NCI-H128 (cell line): ENCODE measurements at regions not wholly inside any gene's neighbourhood (a gene's known extent, or its start where the extent isn't known, plus 50 kb on each side); places are given as distances from the start of the nearest gene placed in this dataset.

Source experiments
- DNase-seq: peaks from one replicate; lab custom pipeline; 2025; ENCODE audit not compliant: unreplicated experiment; lab: John Stamatoyannopoulos, UW

DNA sequence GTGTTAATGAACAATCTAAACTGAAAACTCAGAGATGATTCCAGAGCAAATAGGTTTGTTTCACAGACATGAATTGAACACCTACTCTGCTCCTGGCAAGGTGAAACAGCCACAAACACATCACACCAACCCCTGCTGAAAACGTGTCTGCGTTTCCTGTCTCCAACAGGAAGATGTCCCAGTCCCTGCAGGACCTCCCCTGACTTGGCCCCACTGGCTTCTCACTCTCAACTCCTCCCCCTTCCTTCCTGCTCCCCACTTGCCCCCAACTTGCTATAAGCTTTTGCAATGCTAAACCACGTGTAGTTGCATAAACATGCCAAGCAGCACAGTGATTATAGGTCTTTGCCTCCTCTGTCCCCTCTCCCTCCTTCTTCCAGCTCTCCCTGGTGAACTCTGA, 567.6 kb downstream of the BCL11B start:
- no peak for DNase-seq

DNA sequence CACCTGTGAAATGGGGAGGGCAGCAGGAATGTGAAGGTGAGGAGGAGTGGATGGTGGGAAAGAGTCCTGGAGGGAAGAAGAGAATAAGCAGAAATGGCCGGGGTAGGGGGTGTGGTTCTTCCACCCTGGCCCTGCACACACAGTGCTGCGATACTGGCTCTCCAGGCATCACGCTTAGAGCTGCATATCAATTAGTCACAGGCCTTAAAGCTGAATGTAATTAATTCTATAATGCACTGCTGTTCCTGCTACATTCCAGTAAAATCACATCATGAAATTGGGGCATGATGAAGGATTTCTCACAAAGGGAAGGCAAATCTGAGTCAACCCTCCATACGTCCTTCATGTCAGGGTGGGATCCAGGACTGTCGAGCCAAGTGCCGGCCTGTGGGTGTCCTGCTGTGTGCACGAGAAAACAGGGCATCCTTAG, 566.1 kb downstream of the BCL11B start:
- no peak for DNase-seq

DNA sequence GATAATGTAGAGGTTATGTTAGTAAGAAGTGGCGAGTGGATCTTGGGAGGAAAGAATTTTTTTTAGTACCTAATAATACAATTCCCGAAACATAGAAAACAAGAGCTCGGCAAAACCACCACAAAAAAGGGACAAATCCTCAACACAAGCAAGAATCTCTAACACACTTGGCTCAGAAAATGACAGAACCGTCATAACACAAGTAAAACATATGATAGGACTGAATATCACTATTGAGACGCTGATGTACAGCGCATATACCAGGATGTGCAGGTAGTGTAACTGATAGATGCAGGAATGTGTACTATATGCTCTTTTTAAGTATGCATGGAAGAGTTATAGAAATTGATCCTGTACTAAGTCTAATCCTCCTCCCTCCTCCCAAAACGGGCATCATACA, 564.5 kb downstream of the BCL11B start:
- DNase-seq, result no peak

DNA sequence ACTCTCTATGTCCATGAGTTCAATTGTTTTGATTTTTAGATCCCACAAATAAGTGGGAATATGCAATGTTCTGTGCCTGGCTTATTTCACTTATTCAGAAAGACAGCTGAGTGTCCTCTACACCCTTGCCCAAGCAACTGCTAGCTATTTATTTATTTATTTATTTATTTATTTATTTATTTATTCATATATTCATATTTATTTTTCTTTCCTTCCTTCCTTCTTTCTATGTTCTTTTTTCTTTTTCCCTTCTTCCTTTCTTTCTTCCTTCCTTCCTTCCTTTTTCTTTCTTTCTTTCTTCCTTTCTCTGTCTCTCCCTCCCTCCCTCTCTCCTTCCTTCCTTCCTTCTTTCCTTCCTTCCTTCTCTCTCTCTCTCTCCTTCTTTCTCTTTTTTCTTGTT, 563.4 kb downstream of the BCL11B start:
- no peak for DNase-seq

DNA sequence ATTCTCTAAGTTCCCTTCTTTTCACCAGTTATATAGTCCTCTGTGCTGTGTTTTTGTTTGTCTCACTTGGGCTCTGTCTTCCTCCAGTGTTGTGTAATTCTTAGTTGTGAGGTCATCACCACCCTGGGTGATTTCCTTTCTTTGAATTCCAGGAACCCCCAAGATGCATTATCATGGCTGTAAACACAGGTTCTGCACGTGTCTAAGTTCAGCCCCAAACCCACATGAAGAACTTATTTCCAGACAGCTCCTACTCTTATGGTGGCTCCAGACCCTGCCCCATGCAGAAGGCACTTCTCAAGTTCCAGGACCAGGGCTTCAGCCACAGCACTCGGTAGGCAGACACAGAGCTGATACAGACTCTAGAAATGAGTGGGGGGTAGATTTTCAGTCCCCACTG, 560.5 kb downstream of the BCL11B start:
- DNase-seq, result no peak

DNA sequence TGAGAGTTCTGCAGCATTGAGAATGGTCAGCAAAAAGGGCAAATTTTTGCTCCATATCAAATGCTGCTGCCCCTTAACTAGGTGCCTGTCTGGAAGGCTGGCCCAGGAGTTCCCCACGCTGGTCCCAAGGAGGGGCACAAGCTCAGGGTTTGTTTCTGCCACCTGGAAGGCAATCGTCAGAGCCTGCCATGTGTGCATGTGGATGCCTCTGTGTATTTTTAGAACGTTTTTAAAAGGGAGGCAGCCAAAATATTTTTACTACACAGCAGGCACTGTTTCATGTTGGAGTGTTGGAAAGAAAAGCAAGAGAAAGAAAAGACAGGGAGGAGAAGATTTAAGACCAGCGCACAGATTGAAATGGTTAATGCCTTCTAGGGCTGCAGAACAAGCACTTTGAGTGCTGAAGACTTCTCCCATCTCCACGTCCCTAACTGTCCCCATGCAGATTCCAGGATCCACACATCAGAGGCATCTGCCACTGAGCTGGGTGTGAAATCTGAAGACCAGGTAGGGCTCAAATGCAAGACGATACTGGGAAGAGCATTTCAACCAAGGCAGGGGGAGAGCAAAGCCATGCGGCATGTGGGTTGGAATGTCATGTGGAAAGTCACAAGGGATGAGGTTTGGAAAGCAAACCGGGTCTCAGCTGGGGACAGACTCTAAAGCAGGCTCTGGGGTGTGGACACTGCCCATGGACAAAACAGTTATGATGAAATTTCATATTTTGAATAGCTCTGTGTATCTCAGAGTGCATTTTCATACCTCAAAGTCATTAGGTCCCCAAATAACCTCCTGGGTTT, 557.2 kb downstream of the BCL11B start:
- no peak for DNase-seq

DNA sequence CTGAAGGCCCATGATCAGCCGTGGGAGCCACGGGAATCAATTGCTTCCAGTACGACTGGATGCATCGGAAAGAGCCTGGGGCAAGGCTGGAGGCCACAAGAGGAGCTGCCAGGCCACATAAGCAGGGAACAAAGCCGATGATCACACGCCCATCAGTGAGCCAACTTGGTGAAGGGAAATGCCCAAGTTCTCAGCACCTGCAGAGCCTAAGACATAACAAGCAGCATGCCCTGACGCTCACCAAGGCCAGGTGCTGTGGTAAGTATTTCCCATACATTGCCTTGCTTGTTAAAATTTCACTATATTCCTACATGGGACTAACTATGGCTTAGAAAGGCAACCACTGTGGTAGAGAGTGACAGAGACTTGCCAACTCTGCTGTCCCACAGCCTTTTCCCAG, 555.9 kb downstream of the BCL11B start:
- no peak for DNase-seq

DNA sequence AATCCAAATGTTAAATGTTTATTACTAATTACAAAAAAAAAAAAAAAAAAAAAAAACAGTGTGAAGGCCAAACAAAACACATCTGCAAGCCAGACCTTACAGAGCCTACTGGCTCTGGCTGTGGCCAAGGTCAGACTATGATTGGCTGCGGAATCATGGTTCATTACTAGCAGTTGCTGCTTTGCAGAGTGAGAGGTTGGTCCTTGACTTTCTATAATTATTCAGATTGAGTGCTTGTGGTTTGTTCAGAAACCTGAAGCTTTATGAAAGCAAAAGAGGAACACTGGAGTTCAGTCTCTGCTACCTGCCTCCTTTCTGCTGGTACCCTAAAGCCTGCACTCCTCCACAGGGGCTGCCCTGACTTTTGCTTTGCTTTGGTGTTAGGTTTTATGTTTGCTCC, 550.9 kb downstream of the BCL11B start:
- no peak for DNase-seq

DNA sequence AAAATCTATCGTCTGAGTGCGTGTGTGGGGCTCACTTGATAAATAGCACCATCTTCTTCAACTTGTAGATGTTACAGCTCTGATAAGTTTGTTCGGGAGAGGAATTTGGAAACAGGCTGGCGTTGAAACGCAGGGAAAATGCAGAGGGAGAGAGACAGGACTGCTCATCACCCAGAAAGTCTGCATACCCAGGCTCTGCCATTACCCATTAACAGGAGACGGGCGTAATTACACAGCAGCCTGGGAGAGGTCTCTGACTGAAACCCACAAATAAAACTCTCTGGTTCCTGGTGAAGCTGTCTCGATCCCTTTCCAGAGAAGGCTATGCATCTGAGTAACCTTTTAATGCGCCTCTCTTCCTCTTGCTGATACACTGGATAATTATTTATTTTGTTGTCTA, 547.3 kb downstream of the BCL11B start:
- DNase-seq, result no peak

DNA sequence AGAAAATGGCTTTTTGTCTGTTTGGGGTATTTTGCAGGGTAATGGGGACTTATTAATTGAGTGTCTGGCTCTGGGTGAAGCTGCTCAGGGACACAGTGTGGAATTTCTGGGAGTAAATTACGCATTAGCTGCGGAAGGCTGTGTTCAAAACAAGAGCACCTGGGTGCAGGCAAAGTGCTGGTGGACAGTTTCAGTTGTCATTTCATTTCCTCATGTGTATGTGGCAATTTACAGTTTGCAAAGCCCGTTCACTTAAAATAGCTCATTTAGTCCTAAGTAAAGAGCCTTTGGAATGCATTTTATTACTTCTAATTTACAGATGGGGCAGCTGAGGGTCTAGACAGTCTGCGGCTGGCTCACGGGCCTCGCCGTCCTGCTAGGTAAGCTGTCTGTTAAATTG, 546.8 kb downstream of the BCL11B start:
- no peak for DNase-seq

DNA sequence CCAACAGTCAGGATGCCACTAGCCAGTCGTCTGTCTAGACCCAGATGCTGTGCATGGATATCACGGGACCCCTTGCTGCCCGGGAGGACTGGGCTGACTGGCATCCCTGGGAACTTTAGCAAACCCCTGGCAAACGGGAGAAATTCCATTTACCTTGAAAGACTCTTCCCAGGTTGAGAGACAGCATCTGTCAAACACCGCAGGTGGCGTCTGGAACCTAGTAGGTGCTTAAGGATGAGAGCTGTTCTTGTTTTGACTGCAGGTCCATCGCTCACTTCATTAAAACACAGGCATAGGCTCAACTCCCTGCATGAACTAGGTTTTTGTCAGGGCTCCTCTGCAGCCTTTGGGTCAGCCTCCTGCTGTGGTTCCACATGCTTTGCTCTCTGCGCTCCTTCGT, 546.3 kb downstream of the BCL11B start:
- DNase-seq, result no peak

DNA sequence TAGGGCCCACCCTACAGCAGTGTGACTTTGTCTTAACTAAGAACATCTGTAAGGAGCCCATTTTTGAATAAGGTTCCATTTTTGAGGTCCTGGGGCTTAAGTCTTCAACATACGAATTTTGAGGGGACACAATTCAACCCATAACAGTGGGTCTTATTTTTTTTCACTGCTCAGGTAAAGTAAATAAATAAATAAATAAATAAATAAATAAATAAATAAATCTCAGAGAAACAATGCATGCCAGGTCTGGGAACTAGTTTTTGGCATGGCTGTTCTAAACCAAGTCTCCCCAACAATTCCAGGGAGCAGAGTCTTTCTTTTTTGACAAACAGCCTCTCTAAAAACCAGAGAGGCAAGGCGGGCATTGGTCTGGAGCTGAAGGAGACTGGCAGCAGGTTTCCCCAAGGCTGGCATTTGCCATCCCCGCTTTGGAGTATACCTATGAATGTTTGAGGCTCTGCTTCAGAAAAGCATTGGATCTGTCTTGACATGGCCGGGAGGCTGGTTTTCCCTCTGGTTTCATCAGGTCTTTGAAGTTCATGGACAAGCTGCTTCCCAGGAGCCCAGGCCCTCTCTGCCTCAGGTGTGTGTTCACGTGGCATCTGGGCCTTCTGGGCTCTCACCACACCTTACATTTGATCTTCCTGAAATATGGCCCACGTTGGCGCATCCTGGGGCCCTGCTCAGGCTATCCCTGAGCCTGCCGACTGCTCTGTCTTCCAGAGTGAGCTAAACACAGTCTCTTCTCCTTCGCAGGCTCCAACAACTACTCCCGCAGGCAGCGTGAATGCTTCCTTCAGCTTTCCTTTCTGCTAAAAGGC, 545.2 kb downstream of the BCL11B start:
- no peak for DNase-seq

DNA sequence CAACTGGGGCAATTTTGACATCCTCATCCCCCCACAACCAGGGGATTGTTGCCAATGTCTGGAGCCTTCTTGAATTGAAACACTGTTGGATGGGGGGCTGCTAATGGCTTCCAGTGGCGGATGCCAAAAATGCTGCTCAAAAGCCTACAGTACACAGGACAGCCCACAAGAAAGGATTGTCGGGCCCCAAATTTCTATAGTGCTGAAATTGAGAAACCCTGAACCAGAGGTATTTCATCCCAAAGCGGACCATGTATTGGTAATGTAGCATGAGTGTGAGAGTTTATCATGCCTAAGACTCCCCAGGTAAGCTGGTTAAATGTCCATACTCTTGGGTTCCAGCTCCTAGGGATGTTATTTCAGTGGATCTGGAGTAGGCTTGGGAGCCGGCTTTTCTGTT, 544.0 kb downstream of the BCL11B start:
- DNase-seq, result no peak

DNA sequence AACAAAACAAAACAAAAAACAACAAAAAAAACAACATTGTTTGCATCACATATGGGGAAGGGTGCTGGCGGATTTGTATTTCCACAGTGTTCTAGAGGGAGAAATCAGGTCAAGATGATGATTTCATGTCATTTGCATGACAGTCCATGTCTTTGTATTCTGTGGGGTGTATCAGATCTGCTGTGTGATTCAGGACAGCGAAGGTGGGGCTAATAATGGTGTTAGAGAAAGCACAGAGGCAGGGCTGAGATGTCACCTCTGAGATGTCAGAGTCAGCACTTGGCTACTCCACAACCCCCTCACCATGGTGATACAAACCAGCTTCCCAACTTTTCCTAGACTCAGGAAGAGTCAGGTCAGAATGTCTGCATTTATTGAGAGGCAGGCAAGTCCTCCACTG, 543.2 kb downstream of the BCL11B start:
- no peak for DNase-seq

DNA sequence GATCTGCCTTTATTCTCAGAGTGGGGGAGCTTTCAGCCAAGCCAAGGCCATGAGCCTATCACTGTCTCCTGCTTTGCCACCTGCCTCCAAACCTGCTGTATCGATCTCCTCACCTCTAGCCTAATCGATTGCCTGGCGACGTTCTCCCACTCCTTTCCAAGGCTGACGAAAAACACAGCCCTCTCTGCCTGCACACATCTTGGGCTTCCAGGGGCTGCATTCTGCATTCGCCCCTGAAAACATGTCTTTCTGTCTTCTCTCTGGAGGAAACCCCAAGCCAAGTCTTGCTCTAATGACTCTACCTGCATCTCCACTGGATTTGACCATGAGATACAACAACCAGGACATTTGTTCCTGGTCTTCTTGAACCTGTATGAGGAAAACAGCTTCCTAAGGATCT, 540.7 kb downstream of the BCL11B start:
- no peak for DNase-seq

DNA sequence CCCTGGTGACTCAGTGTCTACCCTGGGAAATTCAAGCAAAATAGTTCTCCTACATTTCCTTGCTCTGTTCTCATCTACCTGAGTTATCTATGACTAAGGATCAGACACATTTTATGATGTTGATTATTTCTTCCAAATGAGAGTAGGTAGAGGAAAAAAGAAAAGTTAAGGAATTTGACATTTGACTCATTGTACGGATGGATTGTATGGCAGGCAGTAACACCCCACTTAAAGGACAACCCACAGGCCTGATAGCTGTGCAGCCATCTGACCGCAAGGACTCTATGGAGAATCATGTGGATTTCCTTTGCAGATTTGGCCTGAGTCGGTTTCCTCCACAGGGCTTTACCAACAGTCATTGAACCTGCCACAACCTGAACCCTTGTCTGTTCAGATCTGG, 540.3 kb downstream of the BCL11B start:
- no peak for DNase-seq

DNA sequence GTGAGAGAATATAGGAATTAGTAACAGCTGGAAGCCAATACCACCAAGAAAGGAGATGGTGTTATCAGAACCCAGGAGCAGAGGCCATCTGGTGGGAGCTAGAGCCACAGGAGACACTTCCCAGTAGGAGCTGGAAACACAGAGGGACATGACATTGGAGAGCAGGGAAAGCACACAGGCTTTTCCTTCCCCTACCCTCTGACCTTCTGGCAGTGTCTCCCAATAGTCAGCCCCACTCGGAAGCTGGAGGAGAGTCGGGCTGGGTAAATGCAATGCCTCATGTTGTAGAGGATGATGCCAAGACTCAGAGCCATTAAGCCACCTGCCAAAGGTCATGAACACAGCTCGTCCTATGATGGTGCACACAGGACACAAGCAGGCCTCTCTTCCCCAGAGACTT, 538.5 kb downstream of the BCL11B start:
- no peak for DNase-seq

DNA sequence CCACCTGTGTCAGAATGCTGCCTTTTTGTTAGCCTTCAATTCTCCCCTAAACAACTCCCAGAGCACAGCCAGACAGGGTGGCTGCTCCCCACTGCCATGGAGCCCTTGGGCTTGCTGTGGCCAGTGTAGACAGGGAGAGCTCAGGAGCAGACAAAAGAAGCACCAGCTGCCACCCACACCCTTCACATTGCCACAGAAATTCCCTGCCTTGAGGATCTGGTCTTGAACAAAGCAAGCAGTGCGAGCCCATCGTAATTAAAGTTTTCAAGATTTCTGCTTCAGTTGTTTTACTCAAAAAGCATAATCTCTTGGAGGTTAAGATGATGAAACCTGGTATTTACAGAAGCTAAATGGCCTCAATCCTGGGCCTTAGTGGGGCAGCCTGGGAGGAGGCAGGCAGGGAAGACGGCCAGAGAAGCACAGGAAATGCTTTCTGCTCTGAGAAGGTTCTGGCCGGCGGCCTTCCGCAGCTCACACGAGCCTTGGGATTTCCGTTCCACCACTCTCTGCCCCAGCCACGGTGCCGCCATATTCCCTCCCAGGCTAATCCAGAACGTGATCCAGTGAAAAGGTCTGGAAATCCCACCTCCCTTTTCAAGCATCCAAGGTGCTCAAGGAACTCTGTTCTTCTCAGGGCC, 535.2 kb downstream of the BCL11B start:
- DNase-seq, result no peak

DNA sequence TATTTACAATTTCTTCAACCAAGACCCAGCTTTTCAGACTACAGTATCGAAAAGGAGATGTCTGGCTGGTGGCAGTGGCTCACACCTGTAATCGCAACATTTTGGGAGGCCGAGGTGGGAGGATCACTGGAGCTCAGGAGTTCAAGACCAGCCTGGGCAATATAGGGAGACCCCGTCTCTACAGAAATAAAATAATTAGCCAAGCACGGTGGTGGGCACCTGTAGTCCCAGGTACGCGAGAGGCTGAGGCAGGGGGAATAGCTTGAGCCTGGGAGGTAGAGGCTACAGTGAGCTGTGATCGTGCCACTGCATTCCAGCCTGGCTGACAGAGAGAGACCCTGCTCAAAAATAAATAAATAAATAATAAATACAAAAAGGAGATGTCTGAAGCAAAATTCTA, 530.5 kb downstream of the BCL11B start:
- DNase-seq, result no peak

DNA sequence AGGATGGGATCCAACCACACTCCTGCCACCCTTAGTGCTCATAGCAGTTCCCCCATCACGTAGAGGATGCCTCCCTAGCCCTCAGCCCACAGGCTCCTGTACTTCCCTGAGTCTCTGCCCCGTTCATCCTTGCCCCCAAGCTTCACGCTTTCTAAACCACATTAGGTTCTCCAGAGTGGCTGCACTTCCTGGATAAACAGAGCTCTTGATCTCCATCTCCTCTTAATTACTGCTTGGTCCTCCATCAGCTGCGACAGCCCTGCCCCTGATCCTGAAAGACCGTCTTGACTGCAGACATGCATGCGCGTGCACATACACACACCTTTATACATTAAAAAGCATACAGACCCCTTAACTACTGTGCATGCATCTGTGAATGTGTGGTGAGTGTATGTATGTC, 530.0 kb downstream of the BCL11B start:
- no peak for DNase-seq

DNA sequence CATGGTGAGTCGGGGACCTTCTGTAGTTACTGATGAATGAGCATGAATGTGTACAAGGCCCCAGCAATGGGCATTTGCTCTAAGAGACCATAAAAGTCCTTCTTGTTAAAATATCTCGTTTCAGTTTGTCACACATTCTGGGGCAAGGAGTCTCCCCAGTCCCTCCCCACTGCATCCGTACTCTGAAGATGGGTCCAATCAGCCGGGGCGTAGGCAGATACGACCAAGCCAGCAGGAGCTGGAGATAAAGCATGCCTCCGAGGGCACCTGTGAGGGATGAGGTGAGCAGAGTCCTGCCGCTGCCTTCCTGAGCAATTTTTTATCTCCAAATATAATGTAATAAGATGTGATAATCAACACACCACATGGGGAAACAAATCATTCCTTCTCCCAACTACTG, 528.5 kb downstream of the BCL11B start:
- no peak for DNase-seq

DNA sequence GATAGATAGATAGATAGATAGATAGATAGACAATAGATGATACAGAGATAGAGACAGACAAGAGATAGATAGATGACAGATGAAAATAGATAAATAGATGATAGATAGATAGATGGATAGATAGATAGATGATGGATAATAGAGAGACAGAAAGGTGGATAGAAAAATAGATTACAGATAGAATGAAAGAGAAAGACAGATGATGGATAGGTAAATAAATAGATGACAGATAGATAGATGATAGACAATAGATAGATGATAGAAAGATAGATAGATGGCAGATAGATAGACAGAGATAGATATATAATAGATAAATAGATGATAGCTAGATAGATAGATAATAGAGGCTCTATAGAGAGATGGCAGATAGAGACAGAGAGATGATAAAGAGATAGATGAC, 523.0 kb downstream of the BCL11B start:
- no peak for DNase-seq
